ENCODE measurements at regions not wholly inside any gene's neighbourhood (a gene's known extent, or its start where the extent isn't known, plus 50 kb on each side); places are given as distances from the start of the nearest gene placed in this dataset.

GRCh38 chr6:90463359-90463758, 123.5 kb downstream of the MAP3K7 start:
- Mint-ChIP-seq H3K9me3 (no peaks in the 10 kb centered on the region), H3K4me1 (peaks cover 12% of the 10 kb centered on the region), H3K27ac (no peak overlapping the region), H3K36me3 (ENCODE audit: low read depth) (no peaks in the 10 kb centered on the region), H3K27me3 (no peaks in the 10 kb centered on the region), H3K4me3 (no peak overlapping the region)
- TF ChIP-seq CTCF (IDR thresholded peaks at IDR 0.05), result no peak
- intact Hi-C loops (cut with micrococcal nuclease), result no loop called here
- no peak for ATAC-seq (ENCODE audit: low read depth)
- CTCF ChIA-PET, result no interaction called here
- POLR2A ChIA-PET, result interaction anchor here (0.7 kb wide), 1 partner anchor 41 kb away, joined by 3 read pairs; no protein-coding TSS in a partner anchor
- DNase-seq, result no peak

GRCh38 chr6:90462102-90462501, 124.8 kb downstream of the MAP3K7 start:
- ChIA-PET CTCF (interaction anchor here (1.1 kb wide), 1 partner anchor 17 kb away, joined by 3 read pairs; no protein-coding TSS in a partner anchor), POLR2A (no interaction called here)
- intact Hi-C loops (cut with micrococcal nuclease), result no loop called here
- DNase-seq, result no peak
- Mint-ChIP-seq H3K9me3 (no peaks in the 10 kb centered on the region), H3K36me3 (ENCODE audit: low read depth) (no peaks in the 10 kb centered on the region), H3K27ac (no peak overlapping the region), H3K27me3 (no peaks in the 10 kb centered on the region), H3K4me3 (no peak overlapping the region), H3K4me1 (peaks cover 12% of the 10 kb centered on the region)
- TF ChIP-seq CTCF (IDR thresholded peaks at IDR 0.05), result no peak
- ATAC-seq (ENCODE audit: low read depth), result no peak

GRCh38 chr6:90461383-90461782, 125.5 kb downstream of the MAP3K7 start:
- H3K4me1 Mint-ChIP-seq, result peaks cover 12% of the 10 kb centered on the region
- ATAC-seq (ENCODE audit: low read depth) (no peak), DNase-seq (no peak)
- H3K36me3 Mint-ChIP-seq (ENCODE audit: low read depth), result no peaks in the 10 kb centered on the region
- no peaks in the 10 kb centered on the region for H3K27me3 Mint-ChIP-seq
- ChIA-PET POLR2A (no interaction called here), CTCF (interaction anchor here (1.1 kb wide), 1 partner anchor 18 kb away, joined by 3 read pairs; no protein-coding TSS in a partner anchor)
- TF ChIP-seq CTCF (IDR thresholded peaks at IDR 0.05), result no peak
- no peaks in the 10 kb centered on the region for H3K9me3 Mint-ChIP-seq
- H3K4me3 Mint-ChIP-seq, result no peak overlapping the region
- intact Hi-C loops (cut with micrococcal nuclease), result no loop called here
- H3K27ac Mint-ChIP-seq, result no peak overlapping the region

GRCh38 chr6:90460051-90460450, 126.8 kb downstream of the MAP3K7 start:
- no peak overlapping the region for H3K4me3 Mint-ChIP-seq
- no peaks in the 10 kb centered on the region for H3K36me3 Mint-ChIP-seq (ENCODE audit: low read depth)
- H3K27ac Mint-ChIP-seq, result no peak overlapping the region
- H3K9me3 Mint-ChIP-seq, result no peaks in the 10 kb centered on the region
- ChIA-PET CTCF (interaction anchor here (0.8 kb wide), 1 partner anchor 14 kb away, joined by 3 read pairs; no protein-coding TSS in a partner anchor), POLR2A (no interaction called here)
- no peaks in the 10 kb centered on the region for H3K27me3 Mint-ChIP-seq
- peaks cover 12% of the 10 kb centered on the region for H3K4me1 Mint-ChIP-seq
- TF ChIP-seq CTCF (IDR thresholded peaks at IDR 0.05), result no peak
- DNase-seq (no peak), ATAC-seq (ENCODE audit: low read depth) (no peak)
- intact Hi-C loops (cut with micrococcal nuclease), result no loop called here

- H3K36me3 Mint-ChIP-seq (ENCODE audit: low read depth), result no peaks in the 10 kb centered on the region
- intact Hi-C loops (cut with micrococcal nuclease), result no loop called here
- H3K4me1 Mint-ChIP-seq, result peaks cover 12% of the 10 kb centered on the region
- CTCF ChIA-PET, result interaction anchor here (0.8 kb wide), 1 partner anchor 15 kb away, joined by 3 read pairs; no protein-coding TSS in a partner anchor
- no peak overlapping the region for H3K4me3 Mint-ChIP-seq
- TF ChIP-seq CTCF (IDR thresholded peaks at IDR 0.05), result no peak
- no peaks in the 10 kb centered on the region for H3K9me3 Mint-ChIP-seq
- no peak for ATAC-seq (ENCODE audit: low read depth)
- no peak for DNase-seq
- no peaks in the 10 kb centered on the region for H3K27me3 Mint-ChIP-seq
- POLR2A ChIA-PET, result no interaction called here
- H3K27ac Mint-ChIP-seq, result no peak overlapping the region
These were observed 127.6 kb downstream of the MAP3K7 start for GRCh38 chr6:90459225-90459758.

Data from activated B cell treated with CpG ODN at 0.5 μM for 24 hours (primary cell).